ENCODE measurements at regions not wholly inside any gene's neighbourhood (a gene's known extent, or its start where the extent isn't known, plus 50 kb on each side); places are given as distances from the start of the nearest gene placed in this dataset.

GRCh38 chr10:79013406-79013987, 55.3 kb upstream of the ZMIZ1 start:
- DNase-seq: no peak

- no peak for DNase-seq
These were observed 54.0 kb upstream of the ZMIZ1 start for GRCh38 chr10:79014796-79015195.

GRCh38 chr10:79017882-79018520, 50.8 kb upstream of the ZMIZ1 start:
- DNase-seq: no peak

- DNase-seq: no peak
These were observed 50.2 kb upstream of the ZMIZ1 start for GRCh38 chr10:79018521-79019011.

All from activated T-cell treated with anti-CD3 and anti-CD28 coated beads, Interleukin-2, amount 50 U/mL, for 1 hour (primary cell).